Left ventricle myocardium inferior (tissue), 1 donor: ENCODE measurements at regions not wholly inside any gene's neighbourhood (a gene's known extent, or its start where the extent isn't known, plus 50 kb on each side); places are given as distances from the start of the nearest gene placed in this dataset.

Experiments used
- DNase-seq: peaks from one replicate; pipeline ENCODE4 v3.0.0-alpha.2; 2020
- H3K27ac ChIP-seq: fragments of 200-600 bp; replicated peaks from 2 replicates; pipeline ENCODE4 v1.8.0; 2021
- H3K27me3 ChIP-seq: fragments of 200-600 bp; 2 replicates; pipeline ENCODE4 v1.8.0; 2021; ENCODE audit warnings: low read depth
- H3K36me3 ChIP-seq: fragments of 200-600 bp; 2 replicates; pipeline ENCODE4 v1.8.0; 2021
- H3K4me1 ChIP-seq: fragments of 200-600 bp; 2 replicates; pipeline ENCODE4 v1.8.0; 2021
- H3K4me3 ChIP-seq: fragments of 200-600 bp; 2 replicates; pipeline ENCODE4 v1.8.0; 2021; ENCODE audit warnings: mild to moderate bottlenecking, moderate library complexity
- H3K9me3 ChIP-seq: fragments of 200-600 bp; replicated peaks from 2 replicates; pipeline ENCODE4 v1.8.0; 2021
- intact Hi-C: fragments of 100-400 bp; cut with micrococcal nuclease; formaldehyde crosslinking; loops from one replicate; pipeline ENCODE4 v1.11.0; 2022
- TF ChIP-seq, protein P1 (sequence below): fragments of 200-600 bp; IDR thresholded peaks from 2 replicates; pipeline ENCODE4 v1.8.0; 2021; ENCODE audit warnings: antibody characterized with exemption, mild to moderate bottlenecking, borderline replicate concordance
- donor health status: DM: no; HTN: yes; CAD: no; lungs with severe emphysema.

DNA sequence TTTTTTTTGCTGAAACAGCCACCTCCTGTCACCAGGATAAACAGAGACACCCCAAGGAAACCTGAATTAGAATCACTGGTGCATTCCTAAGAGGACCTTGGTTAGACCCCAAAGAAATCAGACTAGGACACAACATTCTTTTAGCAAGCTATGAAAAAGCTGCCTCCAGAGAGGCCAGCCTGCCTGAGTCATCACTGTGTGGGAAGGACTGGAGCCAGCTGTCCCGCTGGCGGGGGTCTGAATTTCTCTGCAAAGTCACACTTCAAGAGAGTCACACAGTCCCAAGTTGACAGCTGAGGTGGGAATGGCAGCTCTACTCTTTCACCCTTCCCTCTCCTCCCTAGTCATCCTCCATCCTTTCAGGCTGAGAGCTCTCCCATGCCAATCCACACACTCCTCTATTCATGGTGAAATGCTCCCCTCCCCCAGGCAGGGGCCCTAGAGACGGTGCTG is 405.0 kb upstream of the POU3F1 start:
- intact Hi-C loops: no loop called here
- Histone ChIP-seq H3K9me3 (no peaks in the 10 kb centered on the region), H3K4me3 (no peak overlapping the region), H3K27ac (no peak overlapping the region), H3K4me1 (no peaks in the 10 kb centered on the region), H3K36me3 (no peaks in the 10 kb centered on the region), H3K27me3 (peaks cover 77% of the 10 kb centered on the region)
- no peak for DNase-seq
- TF ChIP-seq, protein P1, sequence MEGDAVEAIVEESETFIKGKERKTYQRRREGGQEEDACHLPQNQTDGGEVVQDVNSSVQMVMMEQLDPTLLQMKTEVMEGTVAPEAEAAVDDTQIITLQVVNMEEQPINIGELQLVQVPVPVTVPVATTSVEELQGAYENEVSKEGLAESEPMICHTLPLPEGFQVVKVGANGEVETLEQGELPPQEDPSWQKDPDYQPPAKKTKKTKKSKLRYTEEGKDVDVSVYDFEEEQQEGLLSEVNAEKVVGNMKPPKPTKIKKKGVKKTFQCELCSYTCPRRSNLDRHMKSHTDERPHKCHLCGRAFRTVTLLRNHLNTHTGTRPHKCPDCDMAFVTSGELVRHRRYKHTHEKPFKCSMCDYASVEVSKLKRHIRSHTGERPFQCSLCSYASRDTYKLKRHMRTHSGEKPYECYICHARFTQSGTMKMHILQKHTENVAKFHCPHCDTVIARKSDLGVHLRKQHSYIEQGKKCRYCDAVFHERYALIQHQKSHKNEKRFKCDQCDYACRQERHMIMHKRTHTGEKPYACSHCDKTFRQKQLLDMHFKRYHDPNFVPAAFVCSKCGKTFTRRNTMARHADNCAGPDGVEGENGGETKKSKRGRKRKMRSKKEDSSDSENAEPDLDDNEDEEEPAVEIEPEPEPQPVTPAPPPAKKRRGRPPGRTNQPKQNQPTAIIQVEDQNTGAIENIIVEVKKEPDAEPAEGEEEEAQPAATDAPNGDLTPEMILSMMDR: no peak

DNA sequence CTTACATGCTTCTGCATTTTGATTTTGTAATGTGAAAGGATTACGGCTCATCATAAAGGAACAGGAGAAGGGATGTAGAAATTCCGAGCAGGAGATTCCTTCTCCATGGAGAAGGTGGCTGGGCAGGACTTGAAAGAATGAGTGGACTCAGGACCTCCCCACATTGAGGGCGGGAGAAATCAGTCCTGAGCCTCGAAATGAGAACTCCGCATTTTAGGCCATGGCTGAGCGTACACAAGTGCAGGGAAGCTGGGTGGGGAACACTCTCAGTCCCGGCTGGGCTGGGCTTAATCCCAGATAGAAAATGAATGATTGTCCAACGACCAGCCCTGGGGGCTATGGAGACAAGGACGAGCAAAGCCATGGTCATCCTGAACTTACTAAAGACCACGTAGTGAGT is 402.3 kb upstream of the POU3F1 start:
- intact Hi-C loops: loop anchor here (10.0 kb wide), 1 partner anchor 84 kb away; no protein-coding TSS in a partner anchor
- Histone ChIP-seq H3K36me3 (no peaks in the 10 kb centered on the region), H3K4me1 (no peaks in the 10 kb centered on the region), H3K27ac (no peak overlapping the region), H3K9me3 (no peaks in the 10 kb centered on the region), H3K27me3 (peaks cover 92% of the 10 kb centered on the region), H3K4me3 (no peak overlapping the region)
- TF ChIP-seq, protein P1: no peak
- no peak for DNase-seq

DNA sequence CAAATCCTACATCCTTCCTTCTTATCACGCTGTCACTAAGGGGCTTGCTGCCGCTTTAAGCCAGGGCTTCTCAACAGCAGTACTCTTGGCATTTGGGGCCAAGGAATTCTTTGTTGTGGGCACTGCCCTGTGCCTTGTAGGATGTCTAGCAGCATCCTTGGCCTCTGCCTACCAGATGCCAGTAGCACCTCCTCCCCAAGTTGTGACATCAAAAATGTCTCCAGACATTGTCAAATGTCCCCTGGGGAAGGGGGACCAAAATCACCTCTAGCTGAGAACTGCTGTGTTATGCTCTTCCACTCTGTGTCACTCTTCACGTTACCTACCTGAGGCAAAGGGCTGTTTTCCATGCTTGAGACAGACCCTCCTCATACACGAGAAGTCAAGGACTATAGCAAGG is 400.3 kb upstream of the POU3F1 start:
- intact Hi-C loops: loop anchor here (10.0 kb wide), 1 partner anchor 82 kb away; no protein-coding TSS in a partner anchor
- H3K27ac ChIP-seq: no peak overlapping the region
- TF ChIP-seq, protein P1: no peak
- H3K9me3 ChIP-seq: peaks cover 12% of the 10 kb centered on the region
- H3K4me3 ChIP-seq: no peak overlapping the region
- peaks cover 86% of the 10 kb centered on the region for H3K27me3 ChIP-seq
- no peaks in the 10 kb centered on the region for H3K36me3 ChIP-seq
- no peaks in the 10 kb centered on the region for H3K4me1 ChIP-seq
- DNase-seq: no peak

DNA sequence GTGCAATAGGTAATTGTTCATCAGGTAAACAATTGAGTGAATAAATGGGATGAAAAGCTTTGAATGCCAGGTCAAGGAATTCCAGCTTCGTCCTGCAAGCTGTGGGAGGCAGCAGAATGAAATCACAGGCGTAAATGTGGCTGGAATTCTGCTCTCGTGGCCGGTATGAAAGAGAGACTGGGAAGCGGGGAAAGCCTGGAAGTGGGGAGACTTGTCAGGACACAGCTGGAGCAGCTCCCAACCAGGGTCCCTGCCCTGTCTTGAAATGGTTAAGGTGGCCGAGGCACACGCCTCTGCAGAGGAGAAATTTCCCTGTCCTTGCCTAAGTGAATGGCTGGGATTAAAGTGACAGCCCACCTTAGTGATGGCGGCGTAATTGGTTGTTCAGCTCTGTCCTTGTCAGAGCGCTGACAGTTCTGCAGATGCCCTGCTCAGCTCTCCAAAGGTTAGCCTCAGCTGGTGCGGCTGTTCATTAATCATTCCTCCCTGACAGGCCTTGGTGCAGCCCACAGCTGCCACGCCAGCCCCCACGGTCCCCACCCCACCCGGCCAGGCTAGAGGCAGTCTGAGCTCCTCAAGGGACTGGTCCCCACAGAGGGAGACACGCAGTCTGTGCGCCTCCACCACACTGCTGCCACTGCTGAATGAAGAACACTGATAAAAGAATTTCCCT is 398.3 kb upstream of the POU3F1 start:
- DNase-seq: no peak
- Histone ChIP-seq H3K27me3 (peaks cover 78% of the 10 kb centered on the region), H3K27ac (no peak overlapping the region), H3K4me1 (no peaks in the 10 kb centered on the region), H3K4me3 (no peak overlapping the region), H3K9me3 (peaks cover 32% of the 10 kb centered on the region), H3K36me3 (no peaks in the 10 kb centered on the region)
- intact Hi-C loops: loop anchor here (10.0 kb wide), 1 partner anchor 80 kb away; no protein-coding TSS in a partner anchor
- TF ChIP-seq, protein P1: no peak

DNA sequence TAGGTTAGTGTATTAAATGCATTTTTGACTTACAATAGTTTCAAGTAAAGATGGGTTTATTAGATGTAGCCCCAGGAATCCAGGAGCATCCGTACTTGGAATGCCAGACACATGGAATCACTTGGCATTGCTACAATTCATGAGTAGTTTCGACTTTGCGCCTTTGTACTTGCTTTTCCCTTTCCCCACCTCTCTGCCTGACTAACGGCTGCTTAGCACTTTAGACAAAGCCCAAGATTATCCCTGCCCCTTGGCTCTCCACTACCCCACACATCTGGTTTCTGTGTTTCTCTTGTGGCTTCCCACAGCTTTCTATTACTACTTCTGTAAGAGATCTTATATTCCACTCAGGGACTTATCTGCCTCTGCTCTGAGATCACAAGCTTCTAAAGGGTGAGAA is 397.7 kb upstream of the POU3F1 start:
- intact Hi-C loops: loop anchor here (10.0 kb wide), 1 partner anchor 80 kb away; no protein-coding TSS in a partner anchor
- peaks cover 72% of the 10 kb centered on the region for H3K27me3 ChIP-seq

More for the DNA sequence above, 397.7 kb upstream of the POU3F1 start:
- Histone ChIP-seq H3K9me3 (peaks cover 34% of the 10 kb centered on the region), H3K4me3 (no peak overlapping the region), H3K36me3 (no peaks in the 10 kb centered on the region), H3K4me1 (no peaks in the 10 kb centered on the region), H3K27ac (no peak overlapping the region)
- TF ChIP-seq, protein P1: no peak
- DNase-seq: no peak
